Effector memory CD4-positive, alpha-beta T cell (primary cell): ENCODE measurements at regions not wholly inside any gene's neighbourhood (a gene's known extent, or its start where the extent isn't known, plus 50 kb on each side); places are given as distances from the start of the nearest gene placed in this dataset.

Experiments
- DNase-seq, 3 donors: peaks; one replicate each; pipeline ENCODE4 v3.0.0-alpha.2; 2020
- H3K27ac ChIP-seq: 2 replicates; pipeline ENCODE4 v1.7.0; 2013; ENCODE audit warnings: mild to moderate bottlenecking, low read length, moderate library complexity; ENCODE audit not compliant: insufficient read depth, poor library complexity, severe bottlenecking
- H3K27me3 ChIP-seq: replicated peaks from 2 replicates; pipeline ENCODE4 v1.7.0; 2013; ENCODE audit warnings: mild to moderate bottlenecking, low read length; ENCODE audit not compliant: insufficient read depth, control insufficient read depth, poor library complexity, severe bottlenecking
- H3K36me3 ChIP-seq: 2 replicates; pipeline ENCODE4 v1.7.0; 2013; ENCODE audit warnings: mild to moderate bottlenecking, low read length, moderate library complexity; ENCODE audit not compliant: control insufficient read depth, insufficient read depth
- H3K4me1 ChIP-seq: 2 replicates; pipeline ENCODE4 v1.7.0; 2013; ENCODE audit warnings: low read length, mild to moderate bottlenecking; ENCODE audit not compliant: control insufficient read depth, insufficient read depth, poor library complexity, severe bottlenecking
- H3K4me3 ChIP-seq: 2 replicates; pipeline ENCODE4 v1.7.0; 2013; ENCODE audit warnings: low read length, low read depth, mild to moderate bottlenecking; ENCODE audit not compliant: insufficient read depth, poor library complexity, severe bottlenecking
- H3K9me3 ChIP-seq: 2 replicates; pipeline ENCODE4 v1.7.0; 2013; ENCODE audit warnings: mild to moderate bottlenecking, low read length, moderate library complexity; ENCODE audit not compliant: control insufficient read depth

DNA sequence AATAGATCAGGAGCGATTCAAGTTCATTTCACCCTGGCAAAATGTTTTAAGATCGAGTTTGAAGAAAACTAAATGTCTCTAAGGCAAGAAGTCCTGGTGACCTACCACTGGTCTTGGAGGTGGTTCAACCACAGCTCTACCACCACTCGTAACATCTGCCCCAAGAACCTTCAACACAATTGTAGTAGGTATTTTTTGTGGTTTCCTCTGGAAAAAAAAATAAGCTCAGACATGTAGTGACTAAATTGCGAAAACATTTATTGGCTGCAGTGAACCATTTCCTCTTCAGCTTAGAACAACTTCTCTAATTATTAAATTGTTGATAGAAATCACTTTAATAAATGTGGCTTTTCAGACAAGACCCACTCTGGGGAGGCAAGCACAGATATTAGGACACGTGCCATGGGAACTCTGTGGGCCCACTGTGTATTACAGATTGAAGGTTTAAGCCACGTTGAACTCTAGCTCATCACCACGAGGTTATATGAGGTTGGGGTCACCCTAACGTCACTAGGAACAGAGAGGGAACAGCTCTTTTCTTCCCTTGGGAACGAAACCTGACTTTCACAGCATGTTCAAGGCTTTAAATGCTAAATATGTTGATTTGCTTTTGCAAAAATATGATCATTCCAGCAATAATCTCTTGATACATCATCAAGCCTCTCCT lies 142.9 kb downstream of the HSD17B3 start:
- DNase-seq, result no peak
- Histone ChIP-seq H3K27ac (no peak overlapping the region), H3K4me1 (no peaks in the 10 kb centered on the region), H3K9me3 (no peaks in the 10 kb centered on the region), H3K36me3 (no peaks in the 10 kb centered on the region), H3K27me3 (no peaks in the 10 kb centered on the region), H3K4me3 (no peak overlapping the region)

- H3K9me3 ChIP-seq, result no peaks in the 10 kb centered on the region
- no peak overlapping the region for H3K4me3 ChIP-seq
- H3K4me1 ChIP-seq, result no peaks in the 10 kb centered on the region
- no peaks in the 10 kb centered on the region for H3K36me3 ChIP-seq
- no peaks in the 10 kb centered on the region for H3K27me3 ChIP-seq
- no peak overlapping the region for H3K27ac ChIP-seq
- no peak for DNase-seq
Observed at GRCh38 chr9:96158147-96158546, 143.8 kb downstream of the HSD17B3 start.

DNA sequence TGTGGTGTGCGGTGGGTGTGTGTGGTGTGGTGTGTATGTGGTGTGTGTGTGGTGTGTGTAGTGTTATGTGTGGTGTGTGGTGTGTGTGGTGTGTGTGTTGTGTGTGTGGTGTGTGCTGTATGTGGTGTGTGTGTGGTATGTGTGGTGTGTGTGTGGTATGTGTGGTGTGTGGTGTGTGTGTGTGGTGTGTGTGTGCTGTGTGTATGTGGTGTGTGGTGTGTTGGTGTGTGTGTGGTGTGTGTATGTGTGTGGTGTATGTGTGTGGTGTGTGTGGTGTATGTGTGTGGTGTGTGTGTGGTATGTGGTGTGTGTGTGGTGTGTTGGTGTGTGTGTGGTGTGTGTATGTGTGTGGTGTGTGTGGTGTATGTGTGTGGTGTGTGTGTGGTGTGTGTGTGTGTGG lies 144.3 kb downstream of the HSD17B3 start:
- no peak for DNase-seq
- Histone ChIP-seq H3K27ac (no peak overlapping the region), H3K27me3 (no peaks in the 10 kb centered on the region)

GRCh38 chr9:96156171-96156974 lies 145.6 kb downstream of the HSD17B3 start:
- Histone ChIP-seq H3K4me1 (no peaks in the 10 kb centered on the region), H3K9me3 (no peaks in the 10 kb centered on the region), H3K36me3 (no peaks in the 10 kb centered on the region), H3K27me3 (no peaks in the 10 kb centered on the region), H3K27ac (no peak overlapping the region), H3K4me3 (no peak overlapping the region)
- no peak for DNase-seq

More for the DNA sequence above, 144.3 kb downstream of the HSD17B3 start:
- no peaks in the 10 kb centered on the region for H3K4me1 ChIP-seq
- no peak overlapping the region for H3K4me3 ChIP-seq
- no peaks in the 10 kb centered on the region for H3K9me3 ChIP-seq
- no peaks in the 10 kb centered on the region for H3K36me3 ChIP-seq

DNA sequence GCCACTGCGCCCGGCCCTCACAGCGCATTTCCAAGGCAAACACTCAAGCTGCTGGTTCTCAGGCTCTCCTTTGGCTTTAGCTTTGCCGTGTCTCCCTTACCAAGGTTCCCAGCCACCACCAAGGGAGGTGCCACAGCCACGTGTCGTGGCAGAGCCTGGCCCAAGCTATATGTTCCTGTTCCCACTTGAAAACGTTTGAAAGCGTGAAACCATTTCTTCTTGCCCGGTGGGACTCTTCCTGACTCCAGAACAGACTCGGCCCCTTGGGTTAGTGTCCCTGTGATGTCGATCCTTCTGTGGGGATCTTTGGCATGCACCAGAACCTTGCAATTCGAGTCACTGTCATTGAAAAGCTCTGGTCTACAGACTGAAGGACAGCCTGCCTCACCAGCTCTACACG lies 147.9 kb downstream of the HSD17B3 start:
- Histone ChIP-seq H3K27ac (no peak overlapping the region), H3K36me3 (no peaks in the 10 kb centered on the region), H3K9me3 (no peaks in the 10 kb centered on the region), H3K4me1 (peaks cover 9% of the 10 kb centered on the region), H3K27me3 (no peaks in the 10 kb centered on the region), H3K4me3 (no peak overlapping the region)
- no peak for DNase-seq

DNA sequence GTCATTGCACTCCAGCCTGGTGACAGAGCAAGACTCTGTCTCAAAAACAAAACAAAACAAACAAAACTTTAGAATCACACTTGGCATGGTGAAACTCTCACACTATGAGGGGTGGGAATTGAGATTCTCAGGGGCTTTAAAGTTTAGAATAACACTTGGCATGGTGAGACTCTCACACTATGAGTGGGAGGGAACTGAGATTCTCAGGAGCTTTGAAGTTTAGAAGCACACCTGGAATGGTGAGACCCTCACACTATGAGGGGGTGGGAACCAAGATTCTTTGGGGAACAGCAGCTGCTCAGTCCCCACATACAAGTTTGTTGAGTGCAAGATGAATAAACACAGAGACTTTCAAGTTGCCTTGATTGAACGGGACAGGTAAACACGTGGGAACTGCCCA lies 149.4 kb downstream of the HSD17B3 start:
- Histone ChIP-seq H3K27me3 (no peaks in the 10 kb centered on the region), H3K27ac (no peak overlapping the region), H3K4me3 (no peak overlapping the region), H3K36me3 (no peaks in the 10 kb centered on the region), H3K4me1 (peaks cover 9% of the 10 kb centered on the region), H3K9me3 (no peaks in the 10 kb centered on the region)
- DNase-seq, result no peak

- DNase-seq, result no peak
- Histone ChIP-seq H3K36me3 (no peaks in the 10 kb centered on the region), H3K4me1 (peaks cover 9% of the 10 kb centered on the region), H3K9me3 (no peaks in the 10 kb centered on the region), H3K27ac (no peak overlapping the region), H3K27me3 (no peaks in the 10 kb centered on the region), H3K4me3 (peak overlapping the region; percentile 50)
Observed at GRCh38 chr9:96150324-96151227, 151.4 kb downstream of the HSD17B3 start.

- H3K9me3 ChIP-seq, result no peaks in the 10 kb centered on the region
- no peaks in the 10 kb centered on the region for H3K36me3 ChIP-seq
- H3K27me3 ChIP-seq, result no peaks in the 10 kb centered on the region
- DNase-seq, result no peak
- H3K27ac ChIP-seq, result no peak overlapping the region
- peak overlapping the region; percentile 50 for H3K4me3 ChIP-seq
- peaks cover 9% of the 10 kb centered on the region for H3K4me1 ChIP-seq
Observed at GRCh38 chr9:96149533-96150280, 152.3 kb downstream of the HSD17B3 start.

GRCh38 chr9:96148634-96149532 lies 153.1 kb downstream of the HSD17B3 start:
- Histone ChIP-seq H3K9me3 (no peaks in the 10 kb centered on the region), H3K27me3 (no peaks in the 10 kb centered on the region), H3K36me3 (no peaks in the 10 kb centered on the region), H3K27ac (no peak overlapping the region), H3K4me1 (peaks cover 9% of the 10 kb centered on the region), H3K4me3 (no peak overlapping the region)
- DNase-seq, result no peak
